ENCODE measurements at regions not wholly inside any gene's neighbourhood (a gene's known extent, or its start where the extent isn't known, plus 50 kb on each side); places are given as distances from the start of the nearest gene placed in this dataset.
"Not testable (repeated sequence)": the region's sequence is repeated elsewhere in the genome, so short reads cannot be mapped to it uniquely, and the experiment has no call there.

DNA sequence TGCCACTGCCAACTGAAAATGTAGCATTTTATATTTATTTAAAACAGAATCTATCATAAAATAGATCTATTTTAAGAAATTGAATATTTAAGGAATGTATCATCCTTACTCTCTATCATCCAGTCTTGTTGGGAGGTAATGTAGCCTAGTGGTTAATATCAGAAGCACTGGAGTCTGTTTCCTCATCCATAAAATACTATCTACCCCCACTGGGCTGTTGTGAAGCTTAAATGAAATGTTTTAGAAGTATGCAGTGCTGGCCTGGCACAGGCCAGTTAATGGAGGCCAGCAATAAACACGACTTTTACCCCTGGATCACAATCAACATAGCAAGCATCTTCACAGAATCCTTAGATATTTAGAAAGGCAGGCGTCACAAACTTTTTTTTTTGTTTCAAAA, 188.0 kb downstream of the CAND1 start:
- DNase-seq = no peak

DNA sequence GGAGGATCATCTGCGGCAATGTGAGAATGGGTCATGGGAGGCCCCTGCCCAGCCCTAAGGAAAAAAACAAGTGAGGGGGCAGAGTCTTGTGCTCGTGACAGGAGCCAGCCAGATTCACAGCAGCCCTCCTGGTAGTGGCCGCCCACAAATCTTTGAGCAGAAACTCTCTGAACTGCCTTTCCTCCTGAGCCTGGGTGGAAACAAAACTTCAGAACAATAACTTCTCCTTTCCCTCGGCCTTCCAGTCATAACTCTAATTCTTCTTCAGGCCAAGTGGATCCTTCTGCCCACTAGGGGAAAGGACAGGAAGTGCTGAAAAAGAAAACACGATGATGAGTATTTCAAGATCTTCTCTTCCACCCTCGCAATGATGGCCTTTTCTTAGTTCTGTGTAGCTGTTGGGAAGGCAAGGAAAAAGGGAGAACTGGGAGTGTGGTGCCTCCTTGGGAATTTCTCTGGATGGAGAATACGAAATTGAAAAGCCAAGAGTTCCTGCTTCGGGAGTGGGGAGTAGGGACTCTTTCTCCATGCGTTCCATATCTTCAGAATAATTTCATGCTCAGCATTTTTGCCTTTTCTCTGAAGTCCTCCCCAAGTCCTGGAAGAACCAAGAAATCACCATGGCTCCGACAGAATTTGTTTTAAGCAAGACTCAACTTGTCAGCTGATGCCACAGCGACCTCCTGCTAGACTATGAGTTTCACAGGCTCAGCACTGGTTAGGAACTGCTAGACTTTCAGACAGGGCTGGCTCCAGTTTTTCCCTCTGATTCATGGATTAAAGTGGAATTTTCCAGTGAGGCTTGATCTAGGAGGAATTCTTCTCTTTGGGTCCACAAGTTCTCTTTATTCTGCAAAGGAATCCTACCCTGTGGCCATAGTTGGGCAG, 188.9 kb downstream of the CAND1 start:
- no peak for DNase-seq

DNA sequence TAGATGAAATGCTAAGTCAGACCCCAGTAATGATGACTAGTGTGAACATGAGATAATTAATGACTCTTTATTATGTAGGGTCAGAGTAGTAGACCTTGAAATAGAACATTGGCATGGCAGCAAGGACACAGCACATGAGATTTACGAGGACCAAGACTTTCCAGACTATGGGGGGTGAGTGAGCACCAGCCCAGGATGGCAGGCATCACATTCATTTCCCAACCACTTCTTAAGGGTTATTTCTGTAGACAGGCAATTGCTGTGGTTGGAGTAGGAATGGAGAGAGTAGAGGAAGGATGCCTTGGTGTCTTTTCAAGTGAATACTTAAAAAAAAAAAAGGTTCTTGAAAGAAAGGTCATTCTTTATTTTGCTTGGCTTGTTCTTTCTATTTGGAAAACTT, 189.4 kb upstream of the DYRK2 start:
- DNase-seq = no peak

DNA sequence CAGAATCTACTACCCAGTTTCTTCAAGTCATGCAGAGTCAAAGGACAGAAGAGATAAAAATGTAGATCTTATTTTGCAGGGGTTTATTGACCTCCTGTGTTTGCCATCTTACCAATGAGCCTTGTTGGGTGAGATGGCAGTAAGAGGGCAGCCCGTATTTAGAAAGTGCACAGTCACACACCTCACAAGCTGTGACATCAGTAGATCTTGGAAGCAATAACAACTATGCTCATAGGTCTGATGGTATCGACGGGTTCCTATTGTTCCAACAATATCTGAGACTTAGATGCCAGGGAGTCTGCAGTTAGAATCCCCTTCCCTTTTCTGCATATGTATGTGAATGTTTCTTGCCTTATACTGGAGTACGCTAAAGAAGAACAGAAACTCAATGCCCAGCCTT, 189.0 kb upstream of the DYRK2 start:
- DNase-seq = no peak

DNA sequence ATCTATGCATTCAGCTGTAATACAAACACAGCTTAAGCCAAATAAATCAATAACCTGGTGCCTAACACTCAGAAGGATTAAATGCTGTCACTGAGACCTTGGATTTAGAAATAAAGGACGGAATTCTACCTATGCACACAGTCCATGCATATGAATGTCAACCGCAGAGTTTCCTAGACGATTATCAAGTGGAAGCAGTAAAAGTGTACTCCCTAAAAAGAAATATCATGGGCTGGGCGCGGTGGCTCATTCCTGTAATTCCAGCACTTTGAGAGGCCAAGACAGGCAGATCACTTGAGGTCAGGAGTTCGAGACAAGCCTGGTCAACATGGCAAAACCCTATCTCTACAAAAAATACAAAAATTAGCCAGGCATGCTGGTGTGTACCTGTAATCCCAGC, 188.2 kb upstream of the DYRK2 start:
- DNase-seq = no peak

DNA sequence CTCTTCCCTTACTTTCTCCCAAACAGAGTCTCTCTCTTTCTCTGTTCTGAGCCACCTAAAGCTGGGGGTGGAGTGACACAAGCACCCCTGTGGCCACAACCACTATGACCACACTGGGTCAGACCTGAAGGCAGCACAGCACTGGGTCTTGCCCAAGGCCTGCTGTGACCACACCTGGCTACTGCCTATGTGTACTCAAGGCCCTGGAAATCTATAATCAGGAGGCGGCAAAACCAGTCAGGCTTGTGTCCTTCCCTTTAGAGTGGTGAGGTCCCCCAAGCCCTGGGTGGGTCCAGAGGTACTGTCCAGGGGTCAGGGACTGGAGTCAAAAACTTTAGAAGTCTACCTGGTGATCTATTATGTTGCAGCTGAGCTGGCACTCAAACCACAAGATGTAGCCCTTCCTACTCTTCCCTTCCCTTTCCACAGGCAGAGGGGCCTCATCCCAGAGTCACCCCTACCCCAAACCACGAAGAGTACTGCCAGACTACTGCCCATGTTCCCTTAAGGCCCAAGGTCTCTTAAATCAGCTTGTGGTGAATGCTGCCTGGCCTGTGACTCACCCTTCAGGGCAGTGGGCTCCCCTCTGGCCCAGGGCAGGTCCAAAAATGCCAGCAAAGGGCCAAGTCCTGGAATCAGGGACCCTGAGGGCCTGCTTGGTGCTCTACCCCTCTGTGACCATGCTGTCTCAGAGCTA, 179.8 kb upstream of the DYRK2 start:
- no peak for DNase-seq

DNA sequence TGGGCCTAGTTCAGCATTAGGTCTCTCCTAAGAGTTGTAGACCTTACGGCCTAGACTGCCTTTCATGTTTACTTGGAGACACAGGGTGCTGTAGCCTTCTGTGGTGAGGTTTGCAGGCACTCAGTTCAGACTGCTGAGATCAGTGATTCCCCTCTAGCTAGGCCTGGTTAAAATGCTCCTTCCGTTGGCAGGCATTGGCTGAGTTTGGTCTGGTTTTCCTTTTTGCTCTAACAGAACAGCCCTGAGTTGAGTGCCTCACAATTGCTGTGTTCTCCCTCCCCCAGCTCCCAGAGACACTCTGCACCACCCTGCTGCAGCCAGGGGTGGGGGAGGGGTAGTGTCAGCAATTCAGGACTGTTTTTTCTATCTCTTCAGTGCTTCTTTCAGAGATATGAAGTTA, 178.9 kb upstream of the DYRK2 start:
- DNase-seq = no peak

DNA sequence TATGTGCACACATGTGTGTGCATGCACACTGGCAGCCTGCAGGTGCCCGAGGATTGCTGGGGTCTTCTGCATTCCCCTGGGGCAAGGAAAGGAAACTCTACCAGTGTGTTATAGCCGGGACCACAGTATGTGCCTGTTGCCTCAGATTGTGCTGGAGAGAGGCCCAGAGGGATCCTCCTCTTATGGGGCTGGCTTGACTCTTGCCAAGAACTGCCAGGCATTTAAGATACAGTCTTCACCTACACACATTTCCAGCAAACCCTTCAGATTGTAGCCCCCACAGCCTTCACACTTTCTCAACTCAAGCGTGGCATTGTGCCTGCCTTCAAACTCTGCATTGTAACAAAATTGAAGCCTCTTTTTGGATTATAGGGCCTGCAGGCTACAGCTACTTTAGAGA, 176.7 kb upstream of the DYRK2 start:
- no peak for DNase-seq

DNA sequence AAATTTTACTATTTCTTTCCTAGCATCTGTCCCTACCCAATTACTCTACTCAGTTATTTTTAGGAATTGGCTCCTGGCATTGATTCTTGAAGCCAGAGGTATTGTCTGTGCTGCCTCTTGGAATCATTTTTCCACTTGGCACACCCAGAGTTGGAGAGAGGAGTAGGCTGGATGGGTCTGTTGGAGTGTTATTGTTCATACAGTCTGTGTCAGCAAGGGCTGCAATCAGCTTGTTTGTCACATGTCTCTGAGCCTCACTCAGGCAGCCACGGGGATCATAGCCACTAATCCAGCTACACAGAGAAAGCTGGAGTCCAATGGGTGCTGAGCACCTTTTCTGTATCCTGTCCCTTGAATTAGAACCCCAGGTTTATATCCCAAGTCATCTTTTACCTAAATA, 176.0 kb upstream of the DYRK2 start:
- no peak for DNase-seq

DNA sequence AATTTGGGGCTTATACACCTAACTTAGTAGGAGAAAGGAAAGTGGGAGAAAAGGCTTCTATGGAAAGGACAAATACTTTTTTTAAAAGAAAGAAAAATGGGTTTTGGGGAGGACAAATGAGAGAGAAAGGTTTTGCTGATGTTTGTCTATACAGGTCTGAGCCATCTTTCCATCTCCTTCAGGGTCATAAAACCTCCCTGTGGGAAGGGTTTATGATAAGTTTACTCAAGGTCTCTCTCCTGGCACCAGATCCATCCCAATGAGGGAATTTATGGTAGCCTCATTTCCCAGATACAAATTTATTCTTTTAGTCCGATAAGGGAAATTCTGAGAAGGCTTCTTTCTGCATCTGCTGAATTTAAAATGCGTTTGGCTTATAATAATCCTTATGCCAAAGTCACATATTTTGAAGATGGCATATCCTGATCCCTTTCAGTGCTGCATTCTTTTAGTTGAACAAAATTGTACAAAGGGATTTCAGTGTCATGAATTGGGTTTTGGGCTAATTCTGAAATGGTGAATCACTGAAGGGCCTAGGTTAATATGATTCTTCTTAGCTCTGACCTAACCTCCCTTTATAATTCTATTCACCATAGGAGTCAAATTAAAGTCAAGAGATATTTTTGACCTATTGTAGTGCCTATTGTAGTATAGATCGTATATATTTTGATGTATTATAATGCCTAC, 173.5 kb upstream of the DYRK2 start:
- DNase-seq = no peak

DNA sequence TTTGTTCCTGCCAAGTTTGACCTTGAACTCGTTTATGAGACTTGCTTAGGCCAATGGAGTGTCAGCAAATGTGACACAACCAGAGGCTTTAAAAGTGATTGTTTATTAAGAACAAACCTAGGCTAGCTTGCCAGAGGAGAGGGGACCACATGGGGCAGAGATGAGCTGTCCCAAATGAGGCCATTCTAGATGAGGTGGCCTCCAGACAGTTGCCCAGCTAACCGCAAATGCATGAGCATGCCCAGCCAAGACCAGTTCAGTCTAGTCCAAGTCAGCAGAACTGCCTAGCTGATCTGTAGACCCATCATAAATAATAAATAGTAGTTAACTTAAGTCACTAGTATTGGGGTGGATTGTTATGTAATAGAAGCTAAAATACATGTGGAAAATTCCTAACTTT, 172.8 kb upstream of the DYRK2 start:
- DNase-seq = no peak

DNA sequence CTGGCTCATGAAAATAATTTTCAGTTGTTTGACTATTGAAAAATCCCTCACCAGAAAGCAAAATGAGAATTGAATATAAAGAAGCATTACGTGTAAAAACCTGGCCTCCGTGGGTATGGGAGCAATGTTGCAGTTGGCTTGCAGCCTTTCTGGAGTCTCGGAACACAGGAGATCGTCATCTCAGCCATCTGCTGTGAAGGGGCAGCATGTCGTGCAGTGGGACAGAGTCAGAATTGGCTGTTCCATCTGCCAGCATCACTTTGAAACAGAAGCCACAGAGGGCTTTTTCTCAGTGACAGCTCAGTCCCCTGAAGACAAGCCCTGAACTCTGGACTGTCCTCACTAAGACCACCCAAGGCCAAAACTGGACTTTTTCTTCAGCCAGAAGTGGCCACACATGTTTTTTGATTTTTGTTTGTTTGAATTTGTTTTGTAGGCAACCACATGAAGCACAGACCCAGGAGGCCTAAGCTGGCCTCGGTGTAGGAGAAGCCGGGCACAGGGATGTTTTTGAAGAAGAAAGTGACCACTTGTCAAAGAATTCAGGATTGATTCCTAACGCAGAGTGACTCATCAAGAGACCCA, 170.8 kb upstream of the DYRK2 start:
- DNase-seq = no peak

DNA sequence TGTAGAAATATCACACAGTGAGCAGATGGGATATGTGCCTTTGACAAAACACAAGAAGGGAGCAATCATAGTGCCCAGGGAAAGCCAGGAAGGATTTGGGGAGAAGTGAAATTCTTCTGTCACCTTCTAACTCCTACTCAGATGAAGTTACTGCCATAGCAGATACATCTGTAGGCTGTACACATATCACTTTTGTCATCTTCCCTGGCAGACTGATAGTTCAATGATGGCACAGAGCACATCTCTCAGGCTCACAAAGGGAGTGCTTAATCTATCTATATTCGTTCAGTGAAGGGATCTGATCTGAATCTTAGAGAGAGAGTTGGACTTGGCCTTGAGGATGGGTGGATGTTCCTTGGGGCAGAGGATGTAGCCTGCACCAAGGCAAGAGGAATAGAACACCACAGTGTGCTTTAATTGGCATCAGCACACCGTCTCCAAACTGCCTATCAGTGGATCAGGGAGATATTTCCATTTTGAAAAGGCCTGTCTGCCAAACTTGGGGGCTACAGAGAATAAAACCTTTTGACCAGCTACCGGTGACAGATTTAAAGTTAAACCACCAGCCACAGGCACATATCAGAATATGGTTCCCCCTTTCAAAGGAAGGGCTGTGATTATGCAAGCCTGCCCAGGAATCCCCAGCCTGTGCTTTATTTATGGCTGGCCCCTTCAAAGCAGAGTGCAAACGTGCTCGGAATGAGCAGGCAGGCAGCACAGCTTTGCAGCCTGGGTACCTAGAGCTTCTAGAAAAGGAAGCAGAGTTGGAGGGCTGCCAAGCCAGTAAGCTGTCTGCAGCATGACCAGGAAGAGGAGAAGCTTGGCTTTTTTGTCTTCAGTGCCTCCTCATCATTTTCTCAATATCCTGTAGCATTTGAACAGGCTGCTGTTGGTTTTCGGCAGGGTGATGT, 165.5 kb upstream of the DYRK2 start:
- peak; percentile 81 for DNase-seq

DNA sequence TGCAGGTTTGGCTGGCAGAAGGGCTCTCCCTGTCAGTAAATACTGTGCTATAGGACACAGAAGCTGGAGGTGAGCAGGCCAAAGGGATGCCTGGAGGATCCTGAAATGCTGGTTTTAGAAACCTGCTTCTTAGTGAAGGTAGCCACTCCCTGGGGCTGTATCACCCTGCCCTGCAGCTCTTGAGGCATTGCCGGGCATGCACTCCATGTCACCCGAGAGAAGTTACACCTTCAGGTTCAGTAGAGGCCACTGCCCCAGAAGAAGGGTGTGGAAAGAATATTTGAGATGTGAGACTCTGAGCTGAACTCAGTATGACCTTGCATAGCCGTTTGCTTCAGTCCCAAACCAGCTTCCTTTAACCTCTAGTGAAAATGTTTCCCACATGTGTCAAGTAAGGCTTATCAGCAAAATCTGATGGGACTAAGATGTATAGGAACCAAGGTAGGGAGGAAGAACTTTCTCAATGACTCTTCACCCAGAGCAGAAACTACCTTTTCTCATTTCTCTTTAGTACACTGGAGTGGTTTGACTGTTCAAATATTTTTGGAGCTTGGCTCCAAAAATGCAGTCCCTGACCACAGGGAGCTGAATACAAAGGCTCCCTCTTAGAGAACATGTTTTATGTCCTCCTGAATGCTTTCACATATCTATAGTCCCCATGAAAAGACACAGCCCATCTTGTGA, 164.5 kb upstream of the DYRK2 start:
- DNase-seq = no peak

DNA sequence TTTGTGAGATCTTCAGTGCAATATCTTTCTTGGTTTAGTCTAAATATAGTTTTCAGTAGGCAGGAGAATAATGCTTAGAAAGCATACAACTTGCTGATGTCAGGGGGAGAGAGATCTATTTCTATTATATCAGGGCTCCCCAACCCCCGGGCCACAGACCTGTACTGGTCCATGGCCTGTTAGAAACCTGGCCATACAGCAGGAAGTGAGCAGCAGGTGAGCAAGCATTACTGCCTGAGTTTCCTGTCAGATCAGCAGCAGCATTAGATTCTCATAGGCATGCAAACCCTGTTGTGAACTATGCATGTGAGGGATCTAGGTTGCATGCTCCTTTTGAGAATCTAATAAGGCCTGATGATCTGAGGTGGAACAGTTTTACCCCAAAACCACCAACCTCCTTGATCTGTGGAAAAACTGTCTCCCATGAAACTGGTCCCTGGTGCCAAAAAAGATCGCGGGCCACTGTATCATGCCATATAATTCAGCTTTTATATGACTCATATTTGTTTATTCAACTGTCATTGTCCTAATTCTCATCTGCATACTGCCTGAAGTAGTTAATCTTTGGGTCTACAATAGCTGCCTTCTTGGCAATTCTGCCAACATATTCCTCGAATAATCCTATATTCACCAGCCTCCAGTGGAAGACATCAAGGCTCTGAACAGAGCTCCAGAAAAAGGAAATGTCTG, 163.6 kb upstream of the DYRK2 start:
- peak; percentile 4 for DNase-seq

DNA sequence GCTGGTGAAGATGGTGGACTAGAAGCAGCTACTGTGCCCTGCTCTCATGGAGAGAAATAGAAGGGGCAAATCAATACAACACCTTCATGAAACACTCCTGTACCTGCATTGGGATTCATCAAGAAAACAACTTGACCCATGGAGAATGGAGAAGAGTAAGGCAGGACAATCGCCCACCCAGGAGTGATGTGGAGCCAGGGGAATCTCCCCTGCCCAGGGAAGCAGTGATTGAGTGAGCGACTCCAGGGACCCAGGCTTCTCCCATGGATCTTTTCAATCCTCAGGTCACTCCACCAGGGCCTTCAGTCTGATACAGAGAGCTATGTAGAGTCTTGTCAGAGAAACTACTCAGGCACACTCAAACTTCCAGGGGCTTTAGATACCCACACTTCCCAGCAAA, 161.9 kb upstream of the DYRK2 start:
- no peak for DNase-seq

DNA sequence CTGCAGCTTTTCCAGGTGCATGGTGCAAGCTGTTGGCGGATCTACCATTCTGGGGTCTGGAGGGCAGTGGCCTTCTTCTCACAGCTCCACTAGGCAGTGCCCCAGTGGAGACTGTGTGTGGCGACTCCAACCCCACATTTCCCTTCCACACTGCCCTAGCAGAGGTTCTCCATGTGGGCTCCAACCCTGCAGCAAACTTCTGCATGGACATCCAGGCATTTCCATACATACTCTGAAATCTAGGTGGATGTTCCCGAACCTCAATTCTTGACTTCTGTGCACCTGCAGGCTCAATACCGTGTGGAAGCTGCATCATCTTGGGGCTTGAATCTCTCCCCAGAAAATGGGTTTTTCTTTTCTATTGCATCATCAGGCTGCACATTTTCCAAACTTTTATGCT, 160.2 kb upstream of the DYRK2 start:
- not testable (repeated sequence) for DNase-seq

DNA sequence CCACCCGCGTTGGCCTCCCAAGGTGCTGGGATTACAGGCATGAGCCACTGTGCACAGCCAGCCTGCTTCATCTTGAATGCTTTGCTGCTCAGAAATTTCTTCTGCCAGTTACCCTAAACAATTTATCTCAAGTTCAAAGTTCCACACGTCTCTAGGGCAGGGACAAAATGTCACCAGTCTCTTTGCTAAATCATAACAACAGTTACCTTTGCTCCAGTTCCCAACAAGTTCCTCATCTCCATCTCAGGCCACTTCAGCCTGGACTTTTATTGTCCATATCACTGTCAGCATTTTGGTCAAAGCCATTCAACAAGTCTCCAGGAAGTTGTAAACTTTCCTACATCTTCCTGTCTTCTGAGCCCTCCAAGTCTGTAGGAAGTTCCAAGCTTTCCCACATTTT, 159.5 kb upstream of the DYRK2 start:
- no peak for DNase-seq

DNA sequence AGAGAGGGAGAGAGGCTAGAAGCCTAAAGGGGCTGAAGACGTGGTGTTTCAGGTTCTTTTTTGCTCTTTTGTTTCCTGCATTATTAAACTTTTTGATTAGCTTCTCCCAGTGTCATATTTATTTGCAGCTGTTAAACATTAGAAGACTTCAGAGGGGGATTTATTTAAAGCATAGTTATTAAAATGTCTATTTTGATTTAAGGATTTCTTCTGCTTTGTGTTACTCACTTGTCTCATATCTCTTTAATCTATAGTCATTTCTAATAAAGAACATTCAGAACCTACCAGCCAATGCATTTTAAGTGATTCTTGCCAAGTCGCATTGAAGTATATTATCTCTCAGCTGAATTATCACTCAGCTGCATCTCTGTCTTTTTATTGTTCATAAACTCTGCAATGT, 152.0 kb upstream of the DYRK2 start:
- DNase-seq = no peak

DNA sequence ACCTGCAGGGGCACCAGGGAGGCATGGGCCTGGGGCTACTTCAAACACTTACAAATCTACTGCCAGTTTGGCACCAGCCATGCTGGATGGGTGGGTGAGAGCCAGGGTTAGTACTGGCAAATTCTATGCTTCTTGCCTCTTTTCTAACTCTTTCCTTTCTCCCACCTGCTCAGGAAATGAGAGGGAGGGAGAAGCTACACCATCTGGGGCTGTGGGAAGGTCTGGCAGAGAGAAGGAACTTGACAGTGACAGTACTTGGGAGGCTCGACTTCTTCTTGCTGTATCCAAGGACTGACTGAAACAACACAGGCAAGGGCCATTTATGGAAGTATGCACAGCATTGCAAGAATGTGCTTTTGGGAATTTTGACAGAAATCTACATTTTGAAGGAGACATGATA, 149.6 kb upstream of the DYRK2 start:
- no peak for DNase-seq

DNA sequence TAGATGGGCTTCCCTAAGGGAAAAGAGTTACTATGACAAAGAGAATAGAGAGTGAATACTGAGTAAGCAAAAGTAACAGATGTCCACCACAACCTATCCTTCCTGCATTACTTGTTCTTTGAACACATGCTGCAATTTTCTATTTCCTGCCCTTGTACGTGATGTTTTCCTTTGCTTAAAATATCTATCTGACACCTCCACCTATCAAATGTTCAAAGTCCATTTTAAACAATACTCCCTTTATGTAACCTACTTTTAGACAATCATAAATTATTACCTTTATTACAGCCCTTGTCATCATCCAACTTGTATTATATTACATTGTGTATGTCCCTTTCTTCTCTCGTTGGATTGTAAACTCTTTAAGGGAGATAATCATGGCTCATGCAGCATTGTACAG, 147.2 kb upstream of the DYRK2 start:
- DNase-seq = no peak
